NB4 (cell line): ENCODE measurements at regions not wholly inside any gene's neighbourhood (a gene's known extent, or its start where the extent isn't known, plus 50 kb on each side); places are given as distances from the start of the nearest gene placed in this dataset.

ENCODE experiments used
- DNase-seq: peaks from one replicate; pipeline ENCODE4 v3.0.0; 2010; ENCODE audit warnings: low read depth
- H3K4me3 ChIP-seq: one replicate; pipeline ENCODE4 v1.5.1; 2011; ENCODE audit warnings: mild to moderate bottlenecking, low read depth, low read length, moderate library complexity
- CTCF ChIP-seq: IDR thresholded peaks from one replicate; pipeline ENCODE4 v1.5.1; 2012; ENCODE audit warnings: low read depth, low read length
- MAX ChIP-seq: IDR thresholded peaks from 2 replicates; pipeline ENCODE4 v1.6.1; 2011; ENCODE audit warnings: low read depth, low read length
- MYC ChIP-seq: IDR thresholded peaks from 2 replicates; pipeline ENCODE4 v1.6.1; 2011; ENCODE audit warnings: low read depth, low read length
- POLR2A ChIP-seq: IDR thresholded peaks from 2 replicates; pipeline ENCODE4 v1.6.1; 2011; ENCODE audit warnings: mild to moderate bottlenecking; ENCODE audit not compliant: insufficient read length; ENCODE audit errors: extremely low read depth

- no peak for TF ChIP-seq CTCF
- TF ChIP-seq POLR2A, result no peak
- TF ChIP-seq MYC, result no peak
- no peak for TF ChIP-seq MAX
- no peak for DNase-seq
- H3K4me3 ChIP-seq, result no peak overlapping the region
Measured at GRCh38 chr2:58896638-58897037, 655.5 kb upstream of the FANCL start.

- no peak for DNase-seq
- no peak for TF ChIP-seq MYC
- TF ChIP-seq CTCF, result no peak
- no peak for TF ChIP-seq POLR2A
- no peak for TF ChIP-seq MAX
- H3K4me3 ChIP-seq, result no peak overlapping the region
Measured at GRCh38 chr2:58895857-58896256, 654.7 kb upstream of the FANCL start.

GRCh38 chr2:58893656-58894351, 652.7 kb upstream of the FANCL start:
- H3K4me3 ChIP-seq, result no peak overlapping the region
- no peak for DNase-seq
- no peak for TF ChIP-seq CTCF

- TF ChIP-seq POLR2A (no peak), MYC (no peak), CTCF (no peak), MAX (no peak)
- DNase-seq, result no peak
- H3K4me3 ChIP-seq, result no peak overlapping the region
Measured at GRCh38 chr2:58891828-58892377, 650.8 kb upstream of the FANCL start.

GRCh38 chr2:58890865-58891525, 649.9 kb upstream of the FANCL start:
- no peak overlapping the region for H3K4me3 ChIP-seq
- no peak for DNase-seq
- TF ChIP-seq CTCF, result no peak
- TF ChIP-seq MYC, result no peak
- TF ChIP-seq MAX, result no peak
- TF ChIP-seq POLR2A, result no peak
